ENCODE measurements at regions not wholly inside any gene's neighbourhood (a gene's known extent, or its start where the extent isn't known, plus 50 kb on each side); places are given as distances from the start of the nearest gene placed in this dataset.
"Not testable (repeated sequence)": the region's sequence is repeated elsewhere in the genome, so short reads cannot be mapped to it uniquely, and the experiment has no call there.

DNA sequence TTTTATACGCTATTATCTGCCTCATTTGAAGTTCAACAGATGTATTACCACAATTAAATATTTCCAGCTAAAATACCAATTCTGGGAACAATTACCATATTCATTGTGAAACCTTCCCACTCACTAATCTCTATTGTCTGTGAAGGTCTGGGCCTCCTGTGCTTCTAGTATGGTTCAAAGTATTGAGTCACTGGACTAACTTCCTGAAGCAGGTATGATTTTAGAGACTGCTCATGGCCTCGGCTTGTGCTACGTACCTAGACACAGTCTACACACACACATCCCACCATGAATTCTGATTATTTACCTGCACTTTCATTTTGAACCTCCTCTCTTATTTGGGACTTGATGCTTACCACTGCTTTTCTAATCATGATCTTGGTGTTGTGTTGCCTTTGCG is 180.7 kb upstream of the EPHA4 start:
- DNase-seq: no peak

DNA sequence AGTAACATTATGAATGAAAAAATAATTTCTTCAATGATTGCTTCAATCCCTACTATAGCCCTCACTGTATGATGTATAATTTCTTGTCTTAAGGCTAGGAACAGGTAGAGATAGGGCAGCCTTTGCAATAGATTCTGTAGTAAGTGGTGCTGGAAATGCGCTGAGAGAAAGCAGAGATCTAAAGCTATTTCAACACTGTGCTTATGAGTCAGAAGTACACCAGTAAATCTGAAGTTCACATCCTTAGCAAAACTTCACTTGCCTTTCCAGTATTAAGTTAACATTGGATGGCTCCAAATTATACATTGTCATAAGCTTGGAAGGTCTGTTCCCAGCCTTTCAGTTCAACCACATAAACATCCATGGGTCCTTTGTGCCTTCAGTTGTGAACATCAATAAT is 178.2 kb upstream of the EPHA4 start:
- no peak for DNase-seq

DNA sequence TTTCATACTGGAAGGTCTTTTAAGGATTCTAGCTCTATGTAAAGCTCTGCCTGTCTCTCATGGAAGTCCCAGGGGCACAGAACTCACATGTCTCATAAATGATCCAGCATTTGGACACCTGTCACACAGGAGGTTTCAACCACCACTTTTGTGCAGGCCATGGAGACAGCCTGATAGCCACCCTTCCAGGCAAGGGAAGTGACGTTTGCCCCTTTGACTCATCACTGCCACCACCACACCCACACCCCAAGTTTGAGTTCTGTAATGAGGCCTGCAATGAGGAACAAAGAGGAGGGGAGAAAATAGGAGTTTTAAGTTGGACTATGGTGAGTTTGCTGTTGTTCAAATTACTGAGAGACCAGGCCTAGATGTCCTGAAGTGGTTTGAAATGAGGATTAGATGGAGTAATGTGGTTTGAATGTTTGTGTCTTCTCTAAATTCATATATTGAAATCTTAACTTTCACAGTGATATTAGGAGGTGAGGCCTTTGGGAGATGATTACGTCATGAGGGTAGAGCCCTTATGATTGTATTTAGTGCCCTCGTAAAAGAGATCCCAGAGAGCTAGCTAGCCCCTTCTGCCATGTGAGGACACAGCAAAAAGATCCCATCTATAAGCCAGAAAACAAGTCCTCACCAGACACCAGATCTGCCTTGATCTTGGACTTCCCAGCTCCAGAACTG is 175.3 kb upstream of the EPHA4 start:
- DNase-seq: no peak

DNA sequence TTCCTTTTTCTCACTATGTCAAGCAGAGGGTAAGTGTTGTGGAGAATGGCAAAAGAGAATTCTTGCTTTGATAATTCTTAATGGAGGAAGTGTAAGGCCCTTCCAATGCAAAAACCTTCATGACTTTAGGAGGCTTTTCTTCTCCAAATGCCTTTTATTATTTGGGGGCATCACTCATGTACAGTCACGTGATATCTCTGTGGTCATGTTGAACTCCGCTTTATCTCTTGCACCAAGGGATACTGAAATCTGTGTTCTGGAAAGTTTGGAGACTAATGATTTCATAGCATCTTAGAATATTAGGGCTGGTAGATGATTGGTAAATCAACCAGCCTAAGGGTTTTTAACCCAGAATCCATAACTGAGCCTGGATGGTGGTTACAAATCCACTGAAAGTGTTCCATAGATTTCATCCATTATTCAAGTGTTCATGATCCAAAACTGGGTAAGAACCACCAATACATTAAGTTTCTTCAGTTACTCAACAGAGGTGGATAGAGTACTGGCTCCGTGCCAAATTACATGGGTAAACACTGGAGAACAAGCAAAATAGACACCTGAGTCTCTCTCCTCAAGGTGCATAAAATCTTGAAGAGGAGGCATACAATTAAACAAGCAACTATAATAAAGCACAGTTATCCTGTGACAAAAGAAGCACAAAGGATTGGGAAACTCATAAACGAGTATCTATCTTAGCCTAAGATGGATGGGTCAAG is 169.6 kb upstream of the EPHA4 start:
- DNase-seq: no peak

DNA sequence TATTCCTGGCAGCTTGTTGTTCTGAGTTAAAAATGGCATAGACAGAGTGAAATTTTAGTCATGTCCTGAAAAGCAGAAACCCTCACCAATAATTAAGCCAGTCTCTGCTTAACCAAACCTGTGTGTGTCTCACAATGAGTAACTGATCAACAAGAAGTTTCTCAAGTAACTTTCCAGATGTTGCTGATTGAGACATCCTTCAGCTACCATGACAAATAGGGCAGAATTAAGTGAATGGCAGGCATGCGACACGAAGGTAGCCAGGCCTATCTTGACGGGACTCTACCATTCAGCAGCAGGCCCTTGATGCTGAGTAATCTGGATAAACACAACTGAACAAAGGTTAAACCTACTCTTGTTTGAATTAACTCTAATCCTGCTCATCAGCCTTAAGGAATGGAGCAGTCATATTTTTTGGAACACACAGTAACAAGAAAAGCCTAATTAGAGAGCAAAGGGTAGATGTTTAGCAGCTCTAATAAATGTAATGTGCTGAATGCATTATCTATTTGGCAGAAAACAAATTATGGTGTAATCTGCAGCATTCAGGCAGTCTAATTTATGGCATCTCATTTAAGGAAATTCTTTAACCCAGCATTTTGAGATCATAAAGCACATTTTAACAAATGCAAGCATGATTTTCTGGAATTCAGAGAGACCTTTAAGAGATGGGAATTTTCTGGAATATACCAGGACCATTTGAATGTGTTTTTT is 159.5 kb upstream of the EPHA4 start:
- DNase-seq: no peak

DNA sequence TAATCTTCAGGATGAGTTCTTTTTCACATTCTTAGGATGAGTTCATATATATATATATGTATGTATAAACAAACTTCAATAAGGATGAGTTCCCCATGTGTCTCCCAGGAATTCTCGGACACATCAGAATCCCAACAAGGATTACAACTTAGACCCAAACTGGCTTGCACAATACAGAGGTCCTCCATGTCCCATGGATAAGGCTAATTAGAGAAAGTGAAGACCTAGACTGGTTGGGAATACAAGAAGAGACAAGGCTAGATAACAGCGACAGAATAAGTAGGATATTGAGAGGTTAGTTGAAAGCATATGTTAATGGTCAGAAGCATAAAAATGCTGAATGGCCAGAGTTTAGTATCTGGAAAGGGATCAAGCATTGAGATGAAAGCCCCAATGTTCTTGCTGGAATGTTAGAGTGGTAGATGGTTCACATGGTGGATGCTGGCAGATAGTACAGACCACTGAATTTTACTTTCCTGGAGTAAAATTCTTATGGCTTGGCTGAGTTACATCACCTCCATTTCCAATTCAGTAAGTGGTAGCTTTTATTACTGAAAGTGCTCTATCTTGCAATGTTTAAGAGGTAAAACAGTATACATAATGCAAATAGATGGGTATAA is 154.9 kb upstream of the EPHA4 start:
- DNase-seq: no peak

DNA sequence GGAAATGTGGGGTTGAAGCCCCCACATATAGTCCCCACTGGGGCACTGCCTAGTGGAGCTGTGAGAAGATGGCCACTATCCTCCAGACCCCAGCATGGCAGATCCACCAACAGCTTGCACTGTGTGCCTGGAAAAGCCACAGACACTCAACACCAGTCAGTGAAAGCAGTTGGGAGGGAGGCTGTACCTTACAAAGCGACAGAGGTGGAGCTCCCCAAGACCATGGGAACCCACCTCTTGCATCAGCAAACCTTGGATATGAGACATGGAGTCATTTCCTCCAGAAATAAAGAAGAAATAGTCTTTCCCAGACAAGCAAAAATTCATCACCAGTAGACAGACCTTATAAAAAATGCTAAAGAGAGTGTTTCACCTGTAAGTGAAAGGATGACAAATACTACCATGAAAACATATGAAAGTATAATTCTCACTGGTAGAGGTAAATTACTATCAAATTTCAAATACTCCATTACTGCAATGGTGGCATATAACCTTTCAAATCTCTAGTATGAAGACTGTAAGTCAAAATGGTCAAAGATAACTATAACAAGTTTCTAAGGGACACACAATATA is 152.6 kb upstream of the EPHA4 start:
- peak; percentile 9 for DNase-seq

DNA sequence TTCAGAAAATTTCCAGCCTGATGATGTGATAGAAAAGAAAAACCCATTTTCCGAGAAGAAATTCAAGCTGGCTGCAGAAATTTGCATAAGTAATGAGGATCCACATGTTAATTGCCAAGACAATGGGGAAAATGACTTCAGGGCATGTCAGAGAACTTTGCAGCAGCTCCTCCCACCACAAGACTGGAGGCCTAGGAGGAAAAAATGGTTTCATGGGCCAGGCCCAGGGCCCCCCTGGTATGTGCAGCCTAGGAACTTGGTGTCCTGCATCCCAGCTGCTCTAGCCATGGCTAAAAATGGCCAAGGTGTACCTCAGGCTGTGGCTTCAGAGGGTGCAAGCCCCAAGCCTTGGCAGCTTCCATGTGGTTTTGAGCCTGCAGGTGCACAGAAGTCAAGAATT is 152.0 kb upstream of the EPHA4 start:
- not testable (repeated sequence) for DNase-seq

DNA sequence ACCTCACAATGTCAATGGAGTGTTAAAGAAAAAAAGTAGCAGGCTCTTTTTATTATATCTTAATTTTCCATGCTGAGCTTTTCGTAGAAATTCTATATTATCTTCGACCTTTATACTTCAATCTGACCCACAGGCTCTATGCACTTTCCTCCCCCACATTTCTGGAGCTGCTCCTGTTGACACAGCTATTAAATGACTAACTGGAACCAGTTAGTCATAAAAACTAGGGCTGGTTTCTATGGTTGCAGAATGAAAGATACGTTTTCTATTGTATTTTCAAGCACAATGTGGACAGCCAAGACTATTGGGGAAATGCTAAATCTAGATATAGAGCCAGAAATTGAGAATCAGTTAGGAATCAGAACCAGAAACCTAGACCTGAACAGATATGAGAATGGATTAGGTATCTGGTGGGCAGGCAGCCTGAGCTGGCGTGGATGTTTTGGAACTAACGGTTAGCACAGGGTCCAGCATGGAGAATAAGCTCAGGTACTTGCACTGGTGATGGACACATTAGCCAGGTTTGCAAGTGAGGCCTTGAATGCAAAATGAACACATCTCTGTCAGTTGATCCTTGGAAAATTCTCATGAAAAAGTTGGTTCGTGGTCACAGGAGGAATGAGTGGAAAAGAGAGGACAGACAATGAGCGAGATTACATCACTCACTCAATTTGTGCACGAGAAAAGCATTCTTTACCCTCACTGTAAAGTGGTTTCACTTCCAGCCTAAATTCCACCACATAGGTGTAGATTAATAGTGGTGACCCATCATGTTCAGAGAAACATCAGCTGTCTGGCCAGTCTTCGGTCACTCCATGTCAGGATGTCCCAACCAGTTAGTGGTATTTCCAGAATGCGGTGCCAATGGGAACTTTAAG is 144.6 kb upstream of the EPHA4 start:
- DNase-seq: no peak

DNA sequence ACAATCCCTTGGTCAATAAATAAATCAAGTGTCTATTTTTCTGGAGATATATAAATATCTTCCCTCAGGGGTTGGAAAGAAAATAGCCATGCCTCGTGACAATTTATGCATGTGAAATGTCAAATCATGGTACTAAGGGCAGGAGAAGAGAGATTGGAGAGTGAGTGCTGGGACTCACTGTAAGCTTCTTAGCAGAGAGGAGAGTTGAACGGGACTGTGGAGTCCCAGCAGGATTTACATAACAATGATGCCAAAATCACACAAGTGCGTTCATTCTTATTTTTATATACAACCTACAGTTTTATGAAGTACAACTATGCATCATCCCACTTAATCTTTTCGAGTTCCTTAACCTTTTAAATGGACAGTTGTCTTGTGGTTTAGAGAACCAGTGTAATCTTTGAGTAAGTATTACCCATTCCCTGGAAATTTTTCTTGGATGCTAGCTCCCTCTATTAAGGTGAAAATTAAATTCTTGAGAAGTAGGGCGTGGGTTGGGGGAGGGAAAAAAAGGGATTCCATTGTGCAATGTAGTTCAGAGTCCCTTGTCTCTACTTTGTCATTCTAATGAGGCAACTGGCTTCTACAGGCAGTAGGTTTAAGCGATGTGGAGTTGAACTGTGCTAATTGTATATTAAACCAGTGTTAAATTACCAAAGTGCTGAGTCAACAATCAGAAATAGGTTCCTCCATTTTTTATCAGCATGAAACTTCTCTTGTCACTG is 143.6 kb upstream of the EPHA4 start:
- no peak for DNase-seq

DNA sequence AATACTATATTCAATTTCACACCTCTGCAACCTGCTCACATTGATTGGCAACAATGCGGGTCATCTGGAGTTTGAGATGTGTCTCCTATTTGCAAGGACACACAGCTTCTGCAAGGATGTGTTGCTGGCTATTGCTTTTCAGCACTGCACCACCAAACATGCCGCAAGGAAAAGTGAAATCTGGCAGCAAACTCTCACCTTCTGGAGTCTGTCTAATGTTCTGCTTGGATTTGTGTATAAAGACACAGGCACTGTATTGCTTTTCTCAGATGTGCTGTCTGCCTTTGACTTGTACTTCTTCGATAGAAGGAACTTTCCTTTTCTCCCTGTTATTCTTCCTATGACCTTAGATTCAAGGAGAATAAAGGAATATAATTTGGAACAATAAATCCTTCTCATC is 138.6 kb upstream of the EPHA4 start:
- no peak for DNase-seq

DNA sequence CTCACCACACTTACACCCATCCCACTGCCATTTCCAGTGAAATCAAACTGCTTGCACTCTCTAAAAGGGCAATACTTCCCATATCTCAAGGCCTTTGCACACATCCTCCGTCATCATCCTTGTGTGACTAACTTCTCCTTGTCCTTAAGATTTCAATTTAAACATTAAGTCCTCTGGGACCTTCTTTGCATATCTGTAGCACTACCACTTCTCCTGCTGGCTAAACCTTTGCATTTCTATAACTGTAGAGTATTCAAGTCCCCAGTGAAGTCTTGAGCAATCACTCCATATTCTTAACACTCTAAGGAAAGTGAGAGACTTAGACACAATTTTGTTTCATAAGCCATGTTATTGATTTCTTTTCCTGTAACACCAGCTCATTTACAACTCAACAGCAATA is 136.8 kb upstream of the EPHA4 start:
- DNase-seq: no peak

DNA sequence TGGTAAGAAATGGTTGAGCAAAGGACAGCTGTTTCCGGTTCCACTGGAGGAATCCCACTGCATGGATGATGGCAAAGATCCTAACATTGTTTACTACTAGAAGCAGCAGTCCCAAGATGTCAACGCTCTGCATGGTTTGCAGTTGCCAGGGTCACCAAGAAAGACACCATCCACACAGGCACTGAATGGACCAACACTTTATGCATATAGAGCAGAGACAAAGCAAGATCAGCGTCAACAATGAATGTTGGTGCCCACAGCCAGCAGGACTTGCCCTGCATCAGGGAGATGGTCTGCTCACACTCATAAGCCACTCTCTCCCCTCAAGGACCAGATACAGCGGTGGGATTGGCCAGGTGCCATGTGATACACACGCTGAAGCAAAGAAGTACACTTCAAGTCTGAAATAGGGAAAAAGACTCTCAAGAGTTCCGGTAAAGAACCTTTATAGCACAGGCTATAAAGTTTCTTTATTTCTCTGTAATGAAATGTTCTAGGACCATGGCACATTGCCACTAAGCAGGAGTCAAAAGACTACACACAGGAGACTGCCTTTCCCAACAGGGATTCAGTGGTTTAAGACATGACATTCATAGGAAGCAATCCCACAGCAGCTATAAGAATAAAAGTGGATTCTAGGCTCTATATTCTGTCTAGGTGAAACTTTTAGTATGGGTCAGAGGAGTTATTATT is 133.2 kb upstream of the EPHA4 start:
- DNase-seq: no peak

DNA sequence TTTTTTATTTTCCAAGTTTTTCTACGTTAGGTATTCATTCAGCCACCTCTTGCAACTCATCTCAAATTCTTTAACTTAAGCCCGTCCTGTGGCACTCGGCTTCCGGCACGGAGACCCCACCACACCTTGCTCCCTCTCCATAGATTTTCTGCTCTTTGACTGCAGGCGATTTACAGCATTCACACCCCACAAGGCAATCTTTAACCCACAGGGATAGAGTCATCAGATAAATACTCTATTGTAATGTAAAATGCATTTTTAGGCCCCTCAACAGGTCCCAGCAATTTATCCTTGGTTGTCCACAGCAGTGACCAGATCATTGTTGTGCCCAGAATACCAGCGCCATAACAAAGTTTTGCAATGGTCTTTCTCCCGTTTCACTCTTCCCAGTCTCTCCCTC is 132.3 kb upstream of the EPHA4 start:
- no peak for DNase-seq

DNA sequence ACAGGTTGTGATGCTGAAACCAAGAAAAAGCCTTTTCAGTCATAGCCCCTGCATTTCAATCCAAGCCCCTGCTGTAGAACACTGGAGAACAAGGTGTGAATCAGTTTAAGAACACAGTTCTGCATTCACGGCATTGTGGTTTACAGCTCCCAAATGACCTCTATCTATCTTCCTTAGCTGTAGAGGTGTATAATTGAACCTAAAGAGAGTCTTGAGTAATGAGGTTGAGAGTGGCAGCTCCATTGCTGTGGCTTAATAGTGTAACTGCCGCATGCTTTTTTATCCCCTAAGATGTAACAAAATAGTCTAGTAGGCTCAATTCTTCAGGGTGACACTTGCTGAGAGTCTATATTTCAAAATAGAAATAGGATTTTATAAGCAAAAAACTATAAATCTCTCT is 121.3 kb upstream of the EPHA4 start:
- DNase-seq: no peak

DNA sequence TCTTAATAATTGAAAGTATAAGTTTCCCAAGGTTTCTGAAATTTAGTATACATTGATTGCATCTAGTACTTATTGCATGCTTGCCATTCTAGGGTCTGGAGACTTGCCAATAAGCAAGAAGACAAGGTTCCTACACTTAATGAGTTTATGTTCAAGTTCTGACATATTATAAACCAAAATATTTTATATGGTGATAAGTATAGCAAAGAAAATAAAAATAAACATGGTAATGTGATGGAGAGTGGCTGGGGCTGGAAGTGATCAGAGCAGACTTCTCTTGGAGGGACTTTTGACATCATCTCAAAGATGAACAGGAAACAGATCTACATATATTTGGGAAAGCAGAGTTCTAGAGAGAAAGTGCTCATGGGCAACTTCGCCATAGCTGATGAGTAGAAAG is 119.5 kb upstream of the EPHA4 start:
- no peak for DNase-seq

DNA sequence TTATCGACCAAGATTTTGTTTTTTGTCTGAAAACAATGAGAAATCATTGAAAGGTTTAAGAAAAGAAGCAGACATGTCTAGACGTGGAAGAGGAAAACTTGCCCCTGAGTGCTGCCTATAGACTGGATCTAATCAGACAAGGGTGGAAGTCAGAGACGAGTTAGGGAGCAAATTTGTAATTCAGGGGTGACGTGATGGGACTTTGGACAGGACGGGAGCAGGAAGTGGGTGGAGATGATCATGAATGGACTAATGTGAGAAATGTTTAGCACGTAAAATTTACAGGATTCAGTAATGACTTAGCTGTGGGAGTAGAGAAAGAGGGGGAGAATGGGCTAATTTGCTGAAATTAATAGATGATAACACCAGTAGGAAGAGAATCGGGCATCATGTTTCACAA is 117.0 kb upstream of the EPHA4 start:
- DNase-seq: no peak

DNA sequence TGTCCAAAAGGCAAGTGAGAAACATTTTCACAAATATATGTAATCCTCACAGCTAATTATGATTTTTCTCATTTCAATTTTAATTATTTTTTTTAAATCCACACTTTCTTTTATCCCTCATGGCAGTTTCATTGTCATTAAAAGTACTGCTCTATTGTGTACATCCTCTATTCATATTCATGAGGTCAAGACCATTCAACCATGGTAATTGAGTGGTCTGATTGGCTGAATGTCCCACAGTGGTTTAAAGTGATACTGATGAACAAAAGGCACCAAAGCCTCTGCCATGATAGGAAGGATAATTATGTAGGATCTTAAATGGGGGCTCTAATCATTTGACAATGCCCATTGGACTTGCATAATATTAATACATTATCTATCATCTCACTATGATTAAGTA is 108.4 kb upstream of the EPHA4 start:
- peak; percentile 47 for DNase-seq

DNA sequence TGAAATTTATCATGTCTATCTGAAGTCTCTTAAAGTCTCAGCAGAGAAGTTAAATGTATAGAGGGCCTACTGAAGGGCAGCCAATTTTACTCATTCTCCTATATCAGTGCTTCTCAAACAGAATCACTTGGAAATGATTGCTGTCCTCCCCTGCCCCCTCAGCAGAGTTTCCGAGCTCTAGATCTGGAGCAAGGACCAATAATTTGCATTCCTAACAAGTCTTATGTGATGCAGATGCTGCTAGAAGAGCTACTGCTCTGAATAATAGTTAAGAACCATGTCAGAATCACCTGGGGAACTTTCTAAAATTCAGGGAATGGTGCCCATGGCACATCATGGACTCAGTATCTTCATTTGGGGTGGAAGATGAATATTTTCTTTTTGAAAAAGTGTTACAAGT is 105.6 kb upstream of the EPHA4 start:
- DNase-seq: no peak

DNA sequence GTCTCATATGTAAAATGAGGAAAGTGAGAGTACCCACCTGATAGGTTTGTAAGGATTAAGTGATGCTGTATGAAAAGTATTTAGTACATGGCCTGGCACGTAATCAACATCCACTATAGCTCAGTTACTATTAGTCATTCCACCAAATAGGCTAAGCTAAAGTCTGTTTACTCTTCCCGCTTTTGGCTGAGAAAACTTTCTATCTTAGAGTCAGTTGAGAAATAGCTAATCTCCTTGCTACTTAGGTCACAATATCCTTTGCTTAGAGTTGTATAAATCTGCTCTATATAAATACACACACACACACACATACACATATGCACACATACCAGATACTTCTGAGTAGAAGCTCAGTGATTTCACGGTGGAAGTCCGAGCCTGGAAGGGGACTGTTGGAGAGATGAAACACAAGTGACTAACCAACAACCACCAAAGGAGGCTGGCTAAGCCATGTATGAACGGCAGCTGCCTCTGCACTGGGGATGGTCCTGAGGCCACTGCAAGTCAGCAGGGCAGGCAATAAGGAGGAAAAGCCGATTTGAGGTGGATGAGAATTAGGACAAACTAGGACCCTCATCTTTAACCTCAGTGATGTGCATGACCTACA is 104.6 kb upstream of the EPHA4 start:
- no peak for DNase-seq

Data from retina (tissue), 1 donor.